G401 (cell line): ENCODE measurements at regions not wholly inside any gene's neighbourhood (a gene's known extent, or its start where the extent isn't known, plus 50 kb on each side); places are given as distances from the start of the nearest gene placed in this dataset.

Experiments
- DNase-seq: peaks from one replicate; pipeline ENCODE4 v3.0.0-alpha.2; 2015; ENCODE audit warnings: low spot score
- in situ Hi-C: cut with HindIII; loops from 2 replicates; pipeline ENCODE4 v1.10.0; 2016; ENCODE audit warnings: low sequenced_read_pairs, mixed read lengths

DNA sequence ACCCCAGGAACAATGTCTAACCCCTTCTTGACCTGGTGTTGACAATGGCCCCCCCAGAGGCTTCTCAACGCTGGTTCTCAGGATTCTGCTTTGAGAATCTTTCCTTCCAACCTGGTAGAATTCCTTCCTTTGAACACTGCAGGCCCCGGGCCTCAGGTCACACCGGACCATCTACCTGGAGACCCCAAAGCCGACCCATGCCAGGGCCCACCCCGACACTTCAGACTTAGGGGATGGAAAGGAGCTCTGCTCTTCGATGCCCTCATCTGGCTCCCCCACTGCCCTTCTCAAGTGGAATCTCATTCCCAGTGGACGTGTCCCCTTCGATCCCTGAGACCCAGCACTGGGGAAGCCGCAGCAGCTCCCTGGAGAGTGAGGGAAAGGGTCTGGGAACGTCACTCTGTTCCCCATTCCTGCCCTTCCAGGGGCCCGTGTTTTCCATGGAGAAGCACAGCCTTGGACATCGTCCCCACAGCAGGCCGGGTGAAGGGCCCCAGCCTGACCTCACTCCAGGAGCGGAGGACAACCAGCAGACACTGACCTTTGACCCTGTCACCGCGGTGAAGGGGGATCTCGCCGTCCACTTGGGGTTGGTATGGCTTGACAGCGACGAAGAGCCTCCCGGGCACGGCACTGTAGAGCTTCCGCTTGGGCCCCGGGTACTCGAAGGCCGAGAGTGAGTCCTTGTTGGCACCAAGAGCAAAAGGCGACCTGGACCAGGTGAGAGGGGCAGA lies 408.3 kb downstream of the CTTN start:
- no peak for DNase-seq
- in situ Hi-C loops, result no loop called here

DNA sequence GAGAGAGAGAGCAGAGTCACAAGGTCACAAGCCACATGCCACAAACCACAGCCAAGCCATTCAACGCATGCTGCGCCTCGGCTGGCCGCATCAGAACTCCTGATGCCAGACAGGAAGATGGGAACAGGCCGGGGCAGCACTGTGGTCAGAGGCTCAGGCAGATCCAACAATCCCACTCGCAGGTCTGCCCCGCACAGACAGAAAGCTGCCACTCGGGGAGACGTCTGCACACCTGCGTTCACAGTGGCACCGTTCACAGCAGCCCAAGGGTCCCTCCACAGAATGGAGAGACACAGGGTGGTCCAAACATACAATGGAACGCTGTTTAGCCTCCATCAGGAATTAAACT lies 408.8 kb downstream of the CTTN start:
- no peak for DNase-seq
- in situ Hi-C loops, result no loop called here

DNA sequence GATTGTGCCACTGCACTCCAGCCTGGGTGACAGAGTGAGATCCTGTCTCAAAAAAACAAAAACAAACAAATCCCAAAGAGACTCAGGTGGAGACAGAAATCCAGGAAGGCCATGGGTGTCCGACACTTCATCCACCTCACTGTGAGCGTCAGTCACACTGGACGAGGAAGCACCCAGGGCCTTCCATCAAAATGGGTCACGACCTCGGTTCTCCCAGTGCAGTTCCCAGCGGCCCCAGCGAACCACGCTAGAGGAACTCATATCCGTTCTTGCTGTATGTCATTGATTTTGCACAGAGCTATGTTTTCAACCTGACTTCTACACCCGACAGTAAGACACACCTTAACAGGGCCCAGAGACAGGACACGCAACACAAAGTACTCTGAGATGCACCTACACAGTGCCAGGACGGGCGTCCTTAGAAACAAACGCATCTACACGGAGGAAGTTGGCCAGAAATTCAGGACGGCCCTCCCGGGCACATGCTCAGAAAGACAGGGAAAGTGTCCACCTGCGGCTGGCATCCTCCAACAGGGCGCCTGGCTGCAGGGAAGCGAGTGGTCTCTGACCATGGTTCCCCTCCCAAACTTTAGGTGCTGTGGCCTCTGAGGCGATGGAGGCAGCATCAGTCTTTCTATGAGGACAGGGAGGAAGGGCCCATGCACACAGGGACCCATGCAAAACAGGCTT lies 410.5 kb downstream of the CTTN start:
- in situ Hi-C loops, result no loop called here
- no peak for DNase-seq

DNA sequence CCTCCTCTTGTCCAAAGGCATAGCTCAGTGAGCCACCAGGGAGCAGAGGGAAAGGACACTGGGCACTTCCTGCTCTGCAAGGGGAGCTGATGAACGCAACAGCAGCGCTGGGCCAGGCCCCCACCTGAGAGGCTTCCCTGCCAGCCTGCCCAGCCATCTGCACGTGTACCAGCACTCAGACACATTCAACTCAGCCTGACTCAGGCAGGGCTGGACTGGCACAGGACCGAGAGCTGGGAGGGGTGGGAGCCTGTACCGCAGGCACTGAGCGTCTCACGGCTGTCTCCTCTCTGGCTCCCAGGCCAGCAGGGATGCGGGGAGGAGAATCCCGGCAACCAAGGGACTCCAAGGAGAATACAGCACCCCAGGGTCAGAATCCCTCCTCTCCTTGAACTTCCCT lies 411.8 kb downstream of the CTTN start:
- in situ Hi-C loops, result no loop called here

DNA sequence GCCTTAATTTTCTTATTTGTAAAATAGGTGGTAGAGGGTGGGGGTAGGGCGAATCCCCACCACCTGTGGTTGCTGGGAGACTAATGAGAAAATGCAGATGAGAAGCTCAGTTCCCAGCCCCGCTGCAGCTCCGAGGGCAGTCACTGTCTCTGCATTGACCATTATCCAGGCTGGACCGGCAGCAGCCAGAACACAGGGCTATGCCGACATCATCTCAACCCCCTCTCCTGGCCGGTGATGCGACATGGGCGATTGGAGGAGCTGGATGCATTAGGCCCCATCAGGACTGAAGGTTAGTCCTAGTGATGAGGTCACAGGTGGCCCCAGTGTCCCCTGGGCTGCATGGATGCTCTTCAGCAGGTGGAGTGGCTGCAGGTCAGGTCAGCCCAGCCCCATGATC lies 412.4 kb downstream of the CTTN start:
- in situ Hi-C loops, result no loop called here
- no peak for DNase-seq

More for the DNA sequence above, 411.8 kb downstream of the CTTN start:
- DNase-seq, result peak; percentile 28

DNA sequence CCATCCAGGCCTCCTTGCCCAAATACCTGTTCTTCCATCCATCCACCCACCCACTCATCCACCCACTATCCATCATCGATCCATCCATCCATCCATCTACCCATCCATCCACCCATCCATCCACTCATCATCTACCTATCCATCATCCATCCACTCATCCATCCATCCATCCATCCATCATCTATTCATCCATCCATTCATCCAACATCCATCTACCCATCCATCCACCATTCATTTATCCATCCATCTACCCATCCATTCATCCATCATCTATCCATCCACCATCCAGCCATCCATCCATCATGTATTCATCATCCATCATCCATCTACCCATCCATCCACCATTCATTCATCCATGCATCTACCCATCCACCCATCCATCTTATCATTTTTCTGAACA lies 413.2 kb downstream of the CTTN start:
- in situ Hi-C loops, result no loop called here
- no peak for DNase-seq

DNA sequence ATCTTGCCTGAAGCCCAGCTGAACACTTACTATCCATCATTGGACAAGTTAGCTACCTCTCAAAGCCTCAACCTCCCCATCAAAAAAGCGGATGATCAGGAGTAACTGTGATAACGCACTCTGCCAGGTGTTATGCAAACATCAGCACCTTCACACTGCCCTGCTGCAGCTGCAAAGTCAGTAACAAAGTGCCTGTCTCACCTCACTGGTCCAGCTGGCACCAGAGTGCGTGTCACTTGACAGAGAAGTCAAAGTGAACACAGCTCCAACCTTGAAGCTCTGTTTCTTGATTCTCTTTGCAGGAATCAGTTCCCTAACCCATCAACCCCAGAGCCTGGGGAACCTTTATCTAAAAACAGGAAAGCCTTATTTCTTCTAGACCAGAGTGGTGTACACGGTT lies 413.6 kb downstream of the CTTN start:
- in situ Hi-C loops, result no loop called here
- DNase-seq, result no peak

DNA sequence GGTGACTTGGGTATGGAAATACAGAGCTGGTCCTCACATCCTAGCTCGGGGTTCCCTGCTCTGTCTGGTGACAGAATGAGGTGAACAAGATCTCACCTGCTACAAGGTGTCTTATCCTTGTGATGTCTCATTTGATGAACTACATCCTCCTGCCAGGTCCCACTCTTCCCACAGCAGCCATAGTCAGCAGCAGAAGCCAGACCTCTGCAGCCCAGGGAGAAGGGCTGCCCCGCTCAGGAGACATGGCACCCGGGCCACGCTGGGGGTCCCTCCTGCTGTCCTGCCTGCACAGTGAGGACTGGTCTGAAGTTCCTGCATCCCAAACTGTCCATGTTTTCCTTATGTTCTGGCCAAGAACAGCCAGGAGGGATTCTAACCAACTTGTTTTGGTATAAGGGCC lies 414.1 kb downstream of the CTTN start:
- no peak for DNase-seq
- in situ Hi-C loops, result no loop called here

DNA sequence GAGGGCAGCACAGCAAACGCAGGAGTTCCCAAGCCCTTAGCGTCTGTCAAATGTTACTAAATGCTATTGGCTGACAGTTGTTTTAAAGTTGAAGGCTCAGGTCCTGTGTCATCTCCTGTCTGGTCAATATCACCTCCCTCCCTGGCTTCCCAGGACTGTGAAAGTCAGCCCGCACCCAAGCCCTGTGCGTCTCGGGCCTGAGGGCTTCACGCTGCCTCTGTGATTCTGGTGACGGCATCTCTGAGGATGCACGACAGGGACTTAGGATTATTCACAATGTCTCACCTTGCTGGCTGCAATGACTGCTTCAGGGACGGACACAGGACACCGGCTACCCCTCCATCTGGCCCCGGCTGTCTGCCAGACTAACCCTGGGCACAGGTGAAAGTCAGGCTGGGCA lies 415.3 kb downstream of the CTTN start:
- no peak for DNase-seq
- in situ Hi-C loops, result no loop called here

DNA sequence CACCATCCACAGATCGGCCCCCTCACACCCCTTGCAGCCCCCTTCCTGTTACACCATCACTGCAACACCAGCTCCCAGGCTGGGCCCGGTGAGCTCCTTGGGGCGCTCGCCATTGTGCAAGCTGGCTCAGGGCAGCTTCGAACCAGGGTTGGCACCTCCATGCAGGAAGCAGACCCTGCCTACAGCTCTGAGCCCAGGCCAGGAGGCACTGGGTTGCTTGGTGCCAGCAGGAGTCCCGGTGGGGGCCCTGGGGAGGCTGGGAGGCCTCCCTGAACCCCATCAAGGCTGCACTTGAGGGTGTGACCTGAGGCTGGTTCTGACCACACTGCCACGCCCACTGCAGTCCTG lies 417.1 kb downstream of the CTTN start:
- in situ Hi-C loops, result no loop called here
- no peak for DNase-seq

DNA sequence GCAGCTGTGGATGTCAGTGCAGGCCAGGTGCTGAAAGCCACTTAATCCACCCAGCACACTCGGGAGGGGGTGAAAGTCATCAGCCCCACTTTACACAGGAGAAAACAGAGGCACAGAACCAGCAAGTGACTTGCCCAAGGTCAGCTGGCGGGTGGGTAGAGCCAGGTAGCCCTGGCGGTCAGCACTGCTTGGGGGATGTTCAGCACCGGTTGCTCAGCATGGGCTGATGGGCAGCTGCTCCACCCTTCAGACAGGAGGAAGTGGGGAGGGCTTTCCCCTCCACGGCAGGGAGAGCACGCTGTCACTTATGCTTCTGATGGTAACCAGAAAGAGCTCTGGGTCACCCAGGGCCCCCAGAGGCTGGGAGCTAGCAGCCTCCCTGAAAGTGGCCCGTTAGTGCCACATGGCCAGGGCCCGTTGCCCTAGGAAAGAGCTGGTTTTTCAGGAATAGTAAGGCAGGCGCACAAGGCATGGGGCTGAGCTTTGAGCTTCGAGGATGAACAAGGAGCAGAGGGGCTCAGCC lies 417.9 kb downstream of the CTTN start:
- DNase-seq, result no peak
- in situ Hi-C loops, result no loop called here

DNA sequence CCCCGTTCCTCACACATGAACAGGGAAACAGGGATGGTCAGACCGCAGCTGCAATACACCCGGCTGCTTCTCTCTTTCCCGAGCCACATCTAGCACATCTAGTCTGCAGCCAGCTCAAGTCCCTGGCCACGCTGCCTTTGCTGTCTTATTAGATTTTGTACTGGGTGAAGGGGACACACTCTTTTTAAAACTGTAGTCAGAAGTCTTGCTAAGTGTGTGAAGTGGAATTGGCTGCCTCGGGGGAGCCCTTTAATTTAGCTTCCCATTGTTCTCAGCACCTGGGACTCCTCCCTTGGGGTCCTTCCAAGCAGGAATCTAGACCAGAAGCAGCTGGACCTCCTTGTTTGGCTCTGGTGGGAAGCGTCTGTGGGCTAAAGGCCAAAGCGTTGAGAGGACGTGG lies 420.0 kb downstream of the CTTN start:
- in situ Hi-C loops, result no loop called here
- DNase-seq, result no peak

DNA sequence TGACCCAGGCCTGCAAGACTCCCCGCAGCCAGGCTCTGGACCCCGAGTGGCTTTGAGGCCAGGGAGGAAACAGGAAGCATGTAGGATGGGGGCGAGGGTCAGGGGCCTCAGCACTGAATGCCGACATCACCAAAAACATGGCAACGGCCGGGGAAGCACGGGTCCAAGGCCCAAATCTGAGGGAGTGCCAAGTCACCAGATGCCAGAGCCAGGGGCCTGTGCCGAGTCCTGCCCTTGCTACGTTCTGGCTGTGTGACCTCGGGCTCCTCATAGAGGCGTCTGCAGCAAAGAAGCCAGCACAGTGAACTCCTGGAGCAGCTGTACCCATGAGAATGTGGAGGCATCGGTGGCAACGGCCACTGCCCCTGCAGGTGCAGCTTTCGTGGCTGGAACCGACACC lies 420.7 kb downstream of the CTTN start:
- in situ Hi-C loops, result no loop called here
- no peak for DNase-seq

DNA sequence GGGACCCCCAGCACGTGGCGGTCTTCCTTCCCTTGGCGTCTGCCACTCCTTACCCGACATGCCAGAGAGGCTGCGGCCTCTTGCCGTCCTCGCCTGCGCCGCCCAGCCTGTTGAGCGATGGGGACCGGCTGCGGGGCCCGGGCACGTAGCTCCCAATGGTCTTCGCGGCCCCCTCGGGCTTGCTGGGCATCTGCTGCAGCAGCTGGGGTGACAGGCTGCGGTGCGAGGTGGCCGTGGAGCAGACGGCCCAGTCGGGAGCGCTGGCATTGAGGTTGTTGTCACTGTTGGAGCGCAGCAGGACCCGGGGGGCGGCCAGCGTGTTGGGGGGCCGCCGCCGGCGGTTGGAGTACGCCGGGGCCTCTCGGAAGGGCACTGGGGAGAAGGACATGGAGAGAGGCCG lies 422.0 kb downstream of the CTTN start:
- DNase-seq, result no peak
- in situ Hi-C loops, result no loop called here

DNA sequence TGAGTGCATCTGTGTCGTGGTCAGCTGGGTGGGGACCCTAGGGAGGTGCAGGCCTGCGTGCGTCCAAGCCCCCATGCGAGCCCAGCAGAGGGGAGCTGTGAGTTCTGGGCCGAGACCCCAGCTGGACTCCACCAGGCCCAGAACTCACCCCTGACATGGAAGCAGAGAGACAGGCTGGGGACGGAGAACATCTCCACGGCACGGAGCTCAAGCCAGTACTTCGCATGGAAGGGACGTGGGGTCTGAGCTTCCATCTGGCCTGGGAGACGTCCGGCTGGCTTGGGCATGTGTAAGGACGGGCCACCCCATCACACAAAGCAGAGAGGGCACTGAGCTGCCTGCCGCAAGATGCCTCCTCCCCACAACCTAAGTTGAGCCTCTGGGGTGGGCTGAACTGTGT lies 422.4 kb downstream of the CTTN start:
- no peak for DNase-seq
- in situ Hi-C loops, result no loop called here

DNA sequence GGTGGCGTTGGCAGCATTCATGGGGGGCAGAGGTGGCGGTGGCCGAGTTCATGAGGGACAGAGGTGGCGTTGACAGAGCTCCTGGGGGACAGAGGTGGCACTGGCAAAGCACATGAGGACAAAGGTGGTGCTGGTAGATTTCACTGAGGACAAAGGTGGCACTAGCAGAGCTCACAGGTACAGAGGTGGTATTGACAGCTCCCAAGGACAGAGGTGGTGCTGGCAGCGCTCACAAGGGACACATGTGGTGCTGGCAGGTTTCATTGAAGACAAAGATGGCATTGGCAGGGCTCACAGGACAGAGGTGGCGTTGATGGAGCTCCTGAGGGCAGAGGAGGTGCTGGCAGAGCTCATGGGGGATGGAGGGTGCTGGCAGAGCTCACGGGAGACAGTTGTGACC lies 425.4 kb downstream of the CTTN start:
- no peak for DNase-seq
- in situ Hi-C loops, result no loop called here

DNA sequence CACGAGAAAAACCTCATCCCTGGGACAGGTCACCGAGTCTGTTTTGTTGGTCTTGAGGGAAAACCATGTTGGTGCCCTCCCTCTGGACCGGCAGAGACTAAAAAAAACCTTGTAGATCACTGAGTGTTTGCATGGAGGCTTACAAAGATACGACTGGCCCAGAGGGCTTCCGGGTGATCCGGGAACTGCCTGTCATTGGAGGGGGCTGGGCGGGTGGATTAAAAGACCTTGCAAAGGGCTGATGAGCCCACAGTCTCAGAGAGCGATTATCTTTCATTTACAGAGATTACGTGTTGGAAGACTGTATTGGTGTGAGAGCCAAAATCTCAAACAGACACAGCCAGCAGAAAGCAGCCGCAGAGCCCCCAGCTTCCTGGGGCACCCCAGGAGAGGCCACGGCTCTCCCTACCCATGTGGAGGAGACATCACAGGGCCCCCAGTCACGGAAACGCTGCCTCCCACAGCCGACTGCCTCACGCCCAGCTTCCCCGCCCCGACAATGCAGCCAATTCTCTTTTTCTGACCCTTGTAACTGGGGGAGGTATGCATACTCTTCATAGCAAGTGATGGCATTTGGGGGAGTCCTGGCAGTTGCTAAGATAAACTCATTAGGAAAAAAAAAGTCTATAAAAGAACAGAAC lies 426.4 kb downstream of the CTTN start:
- in situ Hi-C loops, result no loop called here
- no peak for DNase-seq

DNA sequence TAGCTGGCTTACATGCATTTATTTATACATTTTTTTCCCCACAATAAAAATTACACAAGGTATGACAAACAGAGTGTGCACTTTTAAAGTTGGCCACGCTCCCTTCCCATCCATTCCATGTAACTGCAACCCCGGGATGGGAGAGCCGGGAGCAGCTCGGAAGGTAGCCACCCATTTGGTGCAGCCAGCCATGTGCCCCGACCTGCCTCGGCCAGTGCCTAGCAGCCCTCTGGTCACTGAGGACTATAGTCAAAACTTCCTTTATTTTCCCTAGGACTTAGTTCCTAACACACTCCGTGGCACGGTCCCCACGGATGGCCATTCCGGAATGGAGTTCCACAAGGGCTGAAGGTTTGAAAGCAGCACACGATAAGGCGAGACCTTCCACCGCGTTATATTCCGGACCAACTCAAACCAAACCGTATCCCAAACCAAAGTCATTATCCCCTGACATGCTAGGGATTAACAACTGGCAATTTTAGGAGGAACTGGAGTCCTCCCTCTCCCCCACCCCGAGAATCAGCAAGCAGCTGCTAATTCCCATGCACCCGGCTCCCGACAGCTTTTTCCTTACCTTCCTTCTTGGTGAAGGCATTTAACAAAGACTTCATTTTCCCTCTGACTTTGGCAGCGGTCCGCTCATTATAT lies 426.4 kb downstream of the SHANK2 start:
- DNase-seq, result no peak
- in situ Hi-C loops, result no loop called here

DNA sequence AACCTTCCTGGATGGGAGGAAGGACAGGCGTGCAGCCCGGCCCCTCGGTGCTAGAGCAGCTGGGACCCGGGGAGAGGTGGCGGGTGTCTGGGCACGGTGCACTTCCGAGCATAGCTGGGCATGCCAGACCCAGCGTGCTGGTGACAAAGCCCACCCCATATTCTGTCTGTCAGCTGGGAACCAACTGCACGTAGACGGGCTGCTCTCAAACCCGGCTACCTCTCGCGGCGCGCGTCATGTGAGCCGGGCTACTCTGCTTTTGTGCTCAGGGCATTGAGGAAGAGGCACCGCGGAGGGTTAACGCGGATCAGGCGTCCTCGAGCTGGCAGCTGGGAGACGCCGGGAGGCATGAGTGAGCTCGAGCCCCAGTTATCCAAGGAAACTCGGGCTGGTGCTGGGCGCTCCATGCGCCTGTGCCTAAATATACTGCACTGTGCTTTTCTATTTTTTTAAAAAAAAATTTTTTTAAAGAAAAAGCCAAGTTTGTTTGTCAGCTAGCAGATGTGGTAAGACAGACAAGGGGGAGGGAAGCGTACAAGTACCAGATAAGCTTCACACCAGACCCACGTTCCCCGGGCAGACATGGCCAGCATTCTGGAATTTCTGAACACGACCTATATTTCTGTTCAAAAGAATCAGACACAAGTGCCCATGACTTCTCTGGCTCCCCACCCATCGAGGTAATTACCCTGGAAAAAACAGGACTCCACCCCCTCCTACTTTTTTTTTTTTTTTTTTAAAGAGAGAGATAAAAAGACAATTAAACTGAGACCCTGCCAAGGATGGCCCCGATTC lies 425.6 kb downstream of the SHANK2 start:
- peak; percentile 74 for DNase-seq
- in situ Hi-C loops, result no loop called here
